PC-3 (cell line): ENCODE measurements at regions not wholly inside any gene's neighbourhood (a gene's known extent, or its start where the extent isn't known, plus 50 kb on each side); places are given as distances from the start of the nearest gene placed in this dataset.

Experiments
- CTCF ChIP-seq: fragments of 300-600 bp; sonication (generic); conservative IDR thresholded peaks from 2 replicates; pipeline ENCODE4 v1.5.1; 2017; ENCODE audit warnings: antibody characterized with exemption, low read depth, mild to moderate bottlenecking, low read length
- EZH2 ChIP-seq: fragments of 300-600 bp; sonication (generic); IDR thresholded peaks from one replicate; pipeline ENCODE4 v1.6.1; 2017; ENCODE audit warnings: antibody characterized with exemption, mild to moderate bottlenecking, low read length; ENCODE audit not compliant: unreplicated experiment

GRCh38 chr3:65276551-65276950 lies 588.8 kb upstream of the ADAMTS9 start:
- TF ChIP-seq CTCF (no peak), EZH2 (no peak)
